OCI-LY1 (cell line): ENCODE measurements at regions not wholly inside any gene's neighbourhood (a gene's known extent, or its start where the extent isn't known, plus 50 kb on each side); places are given as distances from the start of the nearest gene placed in this dataset.
"Not testable (repeated sequence)": the region's sequence is repeated elsewhere in the genome, so short reads cannot be mapped to it uniquely, and the experiment has no call there.

Experiments
- H2AFZ ChIP-seq: fragments of 200-600 bp; sonication (generic), shearing (Covaris generic); 2 replicates; pipeline ENCODE4 v1.6.0; 2014; ENCODE audit warnings: antibody characterized with exemption, mild to moderate bottlenecking, low read length
- H3F3A ChIP-seq: fragments of 200-600 bp; sonication (generic), shearing (Covaris generic); 2 replicates; pipeline ENCODE4 v1.6.0; 2014; ENCODE audit warnings: mild to moderate bottlenecking, antibody characterized with exemption, low read length, moderate library complexity; ENCODE audit not compliant: insufficient read depth
- H3K27ac ChIP-seq: fragments of 200-600 bp; sonication (generic); 2 replicates; pipeline ENCODE4 v1.5.1; 2014; ENCODE audit warnings: low read length, mixed run types, mild to moderate bottlenecking, low read depth; ENCODE audit not compliant: poor library complexity, severe bottlenecking
- H3K27me3 ChIP-seq: fragments of 200-600 bp; sonication (generic); 2 replicates; pipeline ENCODE4 v1.6.0; 2014; ENCODE audit warnings: antibody characterized with exemption, mild to moderate bottlenecking, low read length, moderate library complexity; ENCODE audit not compliant: insufficient read depth
- H3K36me3 ChIP-seq: fragments of 200-600 bp; sonication (generic); 2 replicates; pipeline ENCODE4 v1.6.1; 2014; ENCODE audit warnings: mild to moderate bottlenecking, antibody characterized with exemption, low read length, moderate library complexity, mixed read lengths; ENCODE audit not compliant: insufficient read depth
- H3K4me1 ChIP-seq: fragments of 200-600 bp; sonication (generic); 2 replicates; pipeline ENCODE4 v1.5.1; 2014; ENCODE audit warnings: mild to moderate bottlenecking, low read length, moderate library complexity; ENCODE audit not compliant: insufficient read depth, severe bottlenecking
- H3K4me2 ChIP-seq: fragments of 200-600 bp; sonication (generic), shearing (Covaris generic); 2 replicates; pipeline ENCODE4 v1.6.1; 2014; ENCODE audit warnings: low read length
- H3K4me3 ChIP-seq: fragments of 200-600 bp; sonication (generic); 2 replicates; pipeline ENCODE4 v1.5.1; 2014; ENCODE audit warnings: low read length, low read depth, mild to moderate bottlenecking, mixed read lengths; ENCODE audit not compliant: poor library complexity, severe bottlenecking
- H3K79me2 ChIP-seq: fragments of 200-600 bp; shearing (Covaris generic); 2 replicates; pipeline ENCODE4 v1.6.1; 2016; ENCODE audit warnings: mixed run types, low read length, mixed read lengths; ENCODE audit not compliant: insufficient read depth
- H3K9ac ChIP-seq: fragments of 200-600 bp; sonication (generic), shearing (Covaris generic); 2 replicates; pipeline ENCODE4 v1.6.1; 2014; ENCODE audit warnings: mild to moderate bottlenecking, low read length, mixed read lengths
- H3K9me2 ChIP-seq: fragments of 200-600 bp; sonication (generic), shearing (Covaris generic); 2 replicates; pipeline ENCODE4 v1.6.1; 2014; ENCODE audit warnings: low read depth, mild to moderate bottlenecking, low read length, mixed read lengths
- H3K9me3 ChIP-seq: fragments of 200-600 bp; shearing (Covaris generic); 2 replicates; pipeline ENCODE4 v1.6.1; 2014; ENCODE audit warnings: low read length, mixed read lengths
- H4K20me1 ChIP-seq: fragments of 200-600 bp; sonication (generic), shearing (Covaris generic); 2 replicates; pipeline ENCODE4 v1.6.0; 2016; ENCODE audit warnings: mild to moderate bottlenecking, low read length; ENCODE audit not compliant: insufficient read depth
- EZH2 ChIP-seq: fragments of 200-600 bp; sonication (generic), shearing (Covaris generic); IDR thresholded peaks from 2 replicates; pipeline ENCODE4 v1.8.0; 2017; ENCODE audit warnings: borderline replicate concordance, mixed run types, mild to moderate bottlenecking, antibody characterized with exemption, low read length, moderate library complexity, mixed read lengths
- TF ChIP-seq, protein P1 (sequence below): fragments of 200-600 bp; sonication (generic), shearing (Covaris generic); IDR thresholded peaks from 2 replicates; pipeline ENCODE4 v1.5.1; 2017; ENCODE audit warnings: mild to moderate bottlenecking, antibody characterized with exemption, low read length, moderate library complexity, mixed read lengths

DNA sequence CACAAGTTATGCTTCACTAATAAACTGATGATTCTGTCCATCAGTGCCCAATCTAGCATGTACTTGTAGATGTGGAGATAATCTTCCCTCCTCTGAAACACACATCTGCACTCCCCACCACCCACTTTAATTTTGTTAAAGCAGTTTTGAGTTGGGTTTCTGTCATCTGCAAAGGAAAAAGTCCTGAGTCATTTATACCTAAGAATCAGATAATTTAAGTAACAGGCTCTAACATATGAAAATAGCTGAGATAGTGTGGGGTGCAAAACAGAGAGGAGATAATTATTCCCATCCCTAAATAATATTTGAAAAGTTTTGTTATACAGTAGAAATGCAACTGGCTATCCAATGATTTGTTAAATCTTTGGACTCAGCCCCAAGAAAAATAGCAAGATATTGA is 67.7 kb upstream of the ALOX12 start:
- H3F3A ChIP-seq = no peaks in the 10 kb centered on the region
- no peak overlapping the region for H3K27ac ChIP-seq
- no peaks in the 10 kb centered on the region; the same call in 1 of the 2 replicates for H3K36me3 ChIP-seq
- H3K79me2 ChIP-seq = no peaks in the 10 kb centered on the region
- H2AFZ ChIP-seq = no peak overlapping the region
- no peaks in the 10 kb centered on the region for H4K20me1 ChIP-seq
- no peaks in the 10 kb centered on the region for H3K4me1 ChIP-seq
- no peak for TF ChIP-seq EZH2
- TF ChIP-seq, protein P1, sequence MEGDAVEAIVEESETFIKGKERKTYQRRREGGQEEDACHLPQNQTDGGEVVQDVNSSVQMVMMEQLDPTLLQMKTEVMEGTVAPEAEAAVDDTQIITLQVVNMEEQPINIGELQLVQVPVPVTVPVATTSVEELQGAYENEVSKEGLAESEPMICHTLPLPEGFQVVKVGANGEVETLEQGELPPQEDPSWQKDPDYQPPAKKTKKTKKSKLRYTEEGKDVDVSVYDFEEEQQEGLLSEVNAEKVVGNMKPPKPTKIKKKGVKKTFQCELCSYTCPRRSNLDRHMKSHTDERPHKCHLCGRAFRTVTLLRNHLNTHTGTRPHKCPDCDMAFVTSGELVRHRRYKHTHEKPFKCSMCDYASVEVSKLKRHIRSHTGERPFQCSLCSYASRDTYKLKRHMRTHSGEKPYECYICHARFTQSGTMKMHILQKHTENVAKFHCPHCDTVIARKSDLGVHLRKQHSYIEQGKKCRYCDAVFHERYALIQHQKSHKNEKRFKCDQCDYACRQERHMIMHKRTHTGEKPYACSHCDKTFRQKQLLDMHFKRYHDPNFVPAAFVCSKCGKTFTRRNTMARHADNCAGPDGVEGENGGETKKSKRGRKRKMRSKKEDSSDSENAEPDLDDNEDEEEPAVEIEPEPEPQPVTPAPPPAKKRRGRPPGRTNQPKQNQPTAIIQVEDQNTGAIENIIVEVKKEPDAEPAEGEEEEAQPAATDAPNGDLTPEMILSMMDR = no peak
- H3K4me3 ChIP-seq = no peak overlapping the region
- H3K27me3 ChIP-seq = no peaks in the 10 kb centered on the region
- peaks cover 6% of the 10 kb centered on the region; the same call in 1 of the 2 replicates for H3K9me3 ChIP-seq
- no peak overlapping the region for H3K4me2 ChIP-seq
- no peaks in the 10 kb centered on the region for H3K9me2 ChIP-seq
- no peak overlapping the region for H3K9ac ChIP-seq

DNA sequence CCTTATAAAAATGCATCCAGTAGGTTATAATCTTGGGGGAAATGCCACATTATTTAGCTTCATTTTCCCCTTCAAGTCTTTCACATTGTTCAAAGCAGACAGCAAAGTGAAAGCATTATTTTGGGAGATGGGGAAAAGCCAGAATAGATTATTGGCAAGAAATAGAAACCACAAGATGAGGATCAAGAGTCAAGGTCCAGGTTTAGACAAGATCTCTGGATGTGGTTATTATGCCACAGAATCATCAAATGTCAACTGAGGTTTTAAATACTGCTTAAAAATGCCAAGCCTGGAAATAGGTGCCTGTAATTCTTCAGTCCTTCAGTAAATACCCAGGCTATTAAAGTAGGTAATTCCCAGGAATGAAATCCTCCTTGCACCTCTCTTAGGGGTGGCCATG is 65.1 kb upstream of the ALOX12 start:
- H3K4me1 ChIP-seq = no peaks in the 10 kb centered on the region
- no peaks in the 10 kb centered on the region for H3K27me3 ChIP-seq
- no peaks in the 10 kb centered on the region for H4K20me1 ChIP-seq
- H3K27ac ChIP-seq = no peak overlapping the region
- no peak overlapping the region for H3K9ac ChIP-seq
- no peaks in the 10 kb centered on the region for H3K79me2 ChIP-seq
- H2AFZ ChIP-seq = no peak overlapping the region
- no peak overlapping the region for H3K4me3 ChIP-seq
- TF ChIP-seq, protein P1 = no peak
- no peak for TF ChIP-seq EZH2
- H3K9me3 ChIP-seq = peaks cover 4% of the 10 kb centered on the region; the same call in 1 of the 2 replicates
- no peaks in the 10 kb centered on the region for H3F3A ChIP-seq
- no peak overlapping the region for H3K4me2 ChIP-seq
- no peaks in the 10 kb centered on the region for H3K9me2 ChIP-seq
- H3K36me3 ChIP-seq = no peaks in the 10 kb centered on the region; the same call in 1 of the 2 replicates

DNA sequence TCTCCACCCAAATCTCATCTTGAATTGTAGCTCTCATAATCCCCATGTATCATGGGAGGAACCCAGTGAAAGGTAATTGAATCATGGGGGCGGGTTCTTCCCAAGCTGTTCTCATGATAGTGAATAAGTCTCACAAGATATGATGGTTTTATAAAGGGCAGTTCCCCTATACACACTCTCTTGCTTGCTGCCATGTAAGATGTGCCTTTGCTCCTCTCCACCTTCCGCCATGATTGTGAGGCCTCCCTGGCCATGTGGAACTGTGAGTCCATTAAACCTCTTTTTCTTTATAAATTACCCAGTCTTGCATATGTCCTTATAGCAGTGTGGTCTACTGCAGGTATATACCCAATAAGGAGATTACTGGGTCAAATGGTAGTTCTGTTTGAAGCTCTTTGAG is 61.3 kb upstream of the ALOX12 start:
- not testable (repeated sequence) for H3K79me2 ChIP-seq, H3K4me2 ChIP-seq, H3K9ac ChIP-seq, H3K27me3 ChIP-seq, H3K4me3 ChIP-seq, H4K20me1 ChIP-seq, H2AFZ ChIP-seq, H3K4me1 ChIP-seq, H3F3A ChIP-seq, H3K9me3 ChIP-seq, H3K36me3 ChIP-seq, H3K27ac ChIP-seq, H3K9me2 ChIP-seq

DNA sequence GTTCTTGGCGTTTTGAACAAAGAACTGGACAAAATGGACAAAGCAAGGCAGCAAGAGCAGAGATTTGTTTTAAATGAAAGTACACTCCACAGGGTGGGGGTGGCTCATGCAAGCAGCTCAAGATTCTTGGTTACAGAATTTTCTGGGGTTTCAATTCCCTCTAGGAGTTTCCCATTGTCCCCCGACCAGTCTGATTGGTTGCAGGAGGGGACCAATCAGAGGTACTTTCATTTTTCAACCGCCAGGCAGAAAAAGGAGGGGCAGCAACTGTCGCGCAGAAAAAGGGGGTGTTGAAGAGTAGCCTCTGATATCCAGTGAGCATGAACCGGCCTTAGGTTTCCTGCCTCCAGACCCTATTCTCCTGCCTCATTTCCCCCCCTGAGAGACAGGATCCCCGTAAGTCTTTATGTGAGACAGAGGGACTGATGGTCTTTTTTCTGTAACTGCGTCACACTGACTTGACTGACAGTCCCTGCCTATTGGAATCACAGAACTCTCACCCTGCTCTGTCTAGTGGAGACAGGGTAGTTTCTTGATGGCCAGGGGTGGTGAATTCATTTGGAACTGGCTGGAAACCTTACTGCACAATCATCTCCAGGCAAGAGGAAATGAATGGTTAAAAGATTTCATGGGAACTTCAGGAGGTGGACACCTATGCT is 59.4 kb upstream of the ALOX12 start:
- no peak overlapping the region for H3K27ac ChIP-seq
- TF ChIP-seq, protein P1 = no peak
- TF ChIP-seq EZH2 = no peak
- H4K20me1 ChIP-seq = no peaks in the 10 kb centered on the region
- no peaks in the 10 kb centered on the region for H3F3A ChIP-seq
- no peaks in the 10 kb centered on the region for H3K9me2 ChIP-seq
- no peak overlapping the region for H3K9ac ChIP-seq
- H3K79me2 ChIP-seq = no peaks in the 10 kb centered on the region
- no peak overlapping the region for H2AFZ ChIP-seq
- no peaks in the 10 kb centered on the region for H3K36me3 ChIP-seq
- H3K9me3 ChIP-seq = peaks cover 4% of the 10 kb centered on the region; the same call in 1 of the 2 replicates
- peak overlapping the region; percentile 38 for H3K4me3 ChIP-seq
- H3K27me3 ChIP-seq = no peaks in the 10 kb centered on the region
- no peaks in the 10 kb centered on the region for H3K4me1 ChIP-seq
- peak overlapping the region; percentile 21; the same call in 1 of the 2 replicates for H3K4me2 ChIP-seq
